H9 (cell line): ENCODE measurements at regions not wholly inside any gene's neighbourhood (a gene's known extent, or its start where the extent isn't known, plus 50 kb on each side); places are given as distances from the start of the nearest gene placed in this dataset.

Experiments
- DNase-seq: peaks from one replicate; pipeline ENCODE4 v3.0.0-alpha.2; 2017
- H2AFZ ChIP-seq: one replicate; pipeline ENCODE4 v1.6.1; 2013; ENCODE audit warnings: mild to moderate bottlenecking, low read length, control low read depth, moderate library complexity
- H2AK5ac ChIP-seq: 2 replicates; pipeline ENCODE4 v1.6.1; 2013; ENCODE audit warnings: low read length, control low read depth, mixed read lengths; ENCODE audit not compliant: insufficient read length
- H2BK120ac ChIP-seq: one replicate; pipeline ENCODE4 v1.6.1; 2013; ENCODE audit warnings: low read depth, mild to moderate bottlenecking, low read length, control low read depth, inconsistent platforms; ENCODE audit not compliant: poor library complexity, severe bottlenecking
- H2BK12ac ChIP-seq: 2 replicates; pipeline ENCODE4 v1.6.1; 2013; ENCODE audit warnings: low read length, control low read depth, mixed read lengths, low read depth; ENCODE audit not compliant: insufficient read length
- H2BK15ac ChIP-seq: 2 replicates; pipeline ENCODE4 v1.6.1; 2013; ENCODE audit warnings: low read depth, low read length, control low read depth
- H2BK20ac ChIP-seq: one replicate; pipeline ENCODE4 v1.6.1; 2013; ENCODE audit warnings: low read depth, mild to moderate bottlenecking, low read length, control low read depth, inconsistent platforms; ENCODE audit not compliant: poor library complexity, severe bottlenecking
- H2BK5ac ChIP-seq: 2 replicates; pipeline ENCODE4 v1.6.1; 2013; ENCODE audit warnings: low read length, control low read depth, mixed read lengths; ENCODE audit not compliant: insufficient read length
- H3K14ac ChIP-seq: 2 replicates; pipeline ENCODE4 v1.6.1; 2013; ENCODE audit warnings: low read length, control low read depth; ENCODE audit not compliant: insufficient read depth
- H3K18ac ChIP-seq: 2 replicates; pipeline ENCODE4 v1.6.1; 2013; ENCODE audit warnings: low read depth, mild to moderate bottlenecking, mixed read lengths, low read length, control low read depth; ENCODE audit not compliant: insufficient read length
- H3K23ac ChIP-seq: 2 replicates; pipeline ENCODE4 v1.6.1; 2013; ENCODE audit warnings: low read length, control low read depth, mixed read lengths, low read depth; ENCODE audit not compliant: insufficient read length
- H3K23me2 ChIP-seq: 2 replicates; pipeline ENCODE4 v1.6.1; 2013; ENCODE audit warnings: low read depth, mild to moderate bottlenecking, mixed read lengths, low read length, control low read depth; ENCODE audit not compliant: insufficient read length, poor library complexity, severe bottlenecking
- H3K27ac ChIP-seq: 2 replicates; pipeline ENCODE4 v1.5.1; 2013; ENCODE audit warnings: low read length, control low read depth, mixed read lengths, low read depth; ENCODE audit not compliant: insufficient read length
- H3K27me3 ChIP-seq: 2 replicates; pipeline ENCODE4 v1.6.1; 2013; ENCODE audit warnings: low read length, control low read depth, inconsistent platforms; ENCODE audit not compliant: insufficient read depth
- H3K4ac ChIP-seq: 2 replicates; pipeline ENCODE4 v1.6.1; 2013; ENCODE audit warnings: low read depth, mild to moderate bottlenecking, control low read depth, inconsistent platforms, low read length, moderate library complexity
- H3K4me1 ChIP-seq: 2 replicates; pipeline ENCODE4 v1.6.1; 2013; ENCODE audit warnings: low read length, control low read depth, inconsistent platforms; ENCODE audit not compliant: insufficient read depth
- H3K4me2 ChIP-seq: 2 replicates; pipeline ENCODE4 v1.6.1; 2013; ENCODE audit warnings: low read length, control low read depth, mixed read lengths; ENCODE audit not compliant: insufficient read length, insufficient read depth
- H3K56ac ChIP-seq: 2 replicates; pipeline ENCODE4 v1.6.1; 2013; ENCODE audit warnings: low read depth, mild to moderate bottlenecking, mixed read lengths, low read length, control low read depth; ENCODE audit not compliant: insufficient read length
- H3K79me1 ChIP-seq: 2 replicates; pipeline ENCODE4 v1.6.1; 2013; ENCODE audit warnings: low read depth, mild to moderate bottlenecking, moderate library complexity, low read length, control low read depth, inconsistent platforms; ENCODE audit not compliant: insufficient read depth, poor library complexity, severe bottlenecking
- H3K79me2 ChIP-seq: 2 replicates; pipeline ENCODE4 v1.6.1; 2013; ENCODE audit warnings: low read length, control low read depth, inconsistent platforms; ENCODE audit not compliant: insufficient read depth
- H3K9ac ChIP-seq: 2 replicates; pipeline ENCODE4 v1.6.1; 2013; ENCODE audit warnings: low read length, control low read depth, mixed read lengths; ENCODE audit not compliant: insufficient read length; ENCODE audit errors: extremely low read depth
- H3K9me3 ChIP-seq: one replicate; pipeline ENCODE4 v1.6.1; 2013; ENCODE audit warnings: low read depth, low read length, inconsistent platforms; ENCODE audit not compliant: control insufficient read depth
- H3T11ph ChIP-seq: one replicate; pipeline ENCODE4 v1.6.1; 2013; ENCODE audit warnings: mild to moderate bottlenecking, low read length, control low read depth, inconsistent platforms
- H4K20me1 ChIP-seq: one replicate; pipeline ENCODE4 v1.6.1; 2013; ENCODE audit not compliant: control insufficient read depth, insufficient read length, insufficient read depth
- H4K5ac ChIP-seq: 2 replicates; pipeline ENCODE4 v1.6.1; 2013; ENCODE audit warnings: low read depth, mild to moderate bottlenecking, mixed read lengths, low read length, control low read depth; ENCODE audit not compliant: insufficient read length
- H4K8ac ChIP-seq: replicated peaks from 2 replicates; pipeline ENCODE4 v1.6.1; 2013; ENCODE audit warnings: low read length, control low read depth, mixed read lengths, low read depth; ENCODE audit not compliant: insufficient read length
- H4K91ac ChIP-seq: 2 replicates; pipeline ENCODE4 v1.6.1; 2013; ENCODE audit warnings: low read depth, mild to moderate bottlenecking, moderate library complexity, mixed read lengths, low read length, control low read depth; ENCODE audit not compliant: insufficient read length
- H3K27ac Mint-ChIP-seq, 3 experiments: 2 replicates in 2 of 3; 3 replicates in 1 of 3; pipeline ENCODE4 v1.8.0; 2020 to 2021; ENCODE audit warnings: mixed read lengths in 3 of 3, mild to moderate bottlenecking in 1 of 3, moderate library complexity in 1 of 3
- H3K27me3 Mint-ChIP-seq: 2 replicates; pipeline ENCODE4 v1.8.0; 2021; ENCODE audit warnings: low read depth, mild to moderate bottlenecking, moderate library complexity, mixed read lengths
- H3K36me3 Mint-ChIP-seq, 3 experiments: 2 replicates in 2 of 3; 3 replicates in 1 of 3; pipeline ENCODE4 v1.8.0; 2020 to 2021; ENCODE audit warnings: low read depth in 3 of 3, mixed read lengths in 3 of 3; ENCODE audit not compliant: insufficient read depth in 1 of 3
- H3K4me1 Mint-ChIP-seq, 2 experiments: 2 replicates each; pipeline ENCODE4 v1.8.0; 2020; ENCODE audit warnings: mixed read lengths in 2 of 2
- H3K4me3 Mint-ChIP-seq, 2 experiments: 2 replicates in 1 of 2; 3 replicates in 1 of 2; pipeline ENCODE4 v1.8.0; 2020 to 2021; ENCODE audit warnings: mild to moderate bottlenecking in 2 of 2, mixed read lengths in 2 of 2, moderate library complexity in 1 of 2
- H3K9me3 Mint-ChIP-seq, 2 experiments: 2 replicates in 1 of 2; 3 replicates in 1 of 2; pipeline ENCODE4 v1.8.0; 2020; ENCODE audit warnings: mild to moderate bottlenecking in 2 of 2, mixed read lengths in 2 of 2, moderate library complexity in 1 of 2
- CTCF ChIP-seq: fragments of 200-600 bp; sonication (generic); conservative IDR thresholded peaks from 3 replicates; pipeline ENCODE4 v1.8.0; 2021; ENCODE audit warnings: antibody characterized with exemption, mild to moderate bottlenecking
- WGBS: extraction: QIAGEN DNeasy Blood & Tissue Kit; methylation state at CpG from one replicate; pipeline ENCODE4 v1.1.7; 2013; ENCODE audit warnings: missing lambda C conversion rate, low lambda C conversion rate, mixed read lengths; ENCODE audit not compliant: insufficient read length; ENCODE audit errors: extremely low coverage; 5-methylcytosine and 5-hydroxymethylcytosine counted together

GRCh38 chr5:57979671-57980070 lies 480.2 kb downstream of the PLK2 start:
- Mint-ChIP-seq H3K9me3 (no peaks in the 10 kb centered on the region), H3K4me3 (no peak overlapping the region), H3K4me1 (peaks cover 0 to 3% of the 10 kb centered on the region in 2 experiments; a peak in 2 of 4 replicates), H3K27me3 (no peaks in the 10 kb centered on the region), H3K27ac (no peak overlapping the region), H3K36me3 (no peaks in the 10 kb centered on the region; a peak in 1 of 7 replicates)
- DNase-seq = no peak
- Histone ChIP-seq H4K91ac (no peak overlapping the region), H4K20me1 (no peaks in the 10 kb centered on the region), H3K4me1 (no peaks in the 10 kb centered on the region), H2BK12ac (no peak overlapping the region), H3K14ac (no peak overlapping the region), H3K9me3 (no peaks in the 10 kb centered on the region), H4K8ac (no peak overlapping the region), H3K27me3 (no peaks in the 10 kb centered on the region), H3K27ac (no peak overlapping the region), H2BK5ac (no peak overlapping the region), H2BK20ac (no peak overlapping the region), H3K23me2 (no peaks in the 10 kb centered on the region), H2BK15ac (no peak overlapping the region), H3K18ac (no peak overlapping the region), H2BK120ac (no peak overlapping the region), H2AK5ac (no peak overlapping the region), H3K56ac (no peak overlapping the region), H3K23ac (no peak overlapping the region), H4K5ac (no peak overlapping the region), H3T11ph (no peak overlapping the region), H3K79me1 (no peaks in the 10 kb centered on the region), H3K9ac (no peak overlapping the region), H2AFZ (no peak overlapping the region), H3K79me2 (no peaks in the 10 kb centered on the region), H3K4me2 (no peak overlapping the region), H3K4ac (no peak overlapping the region)
- TF ChIP-seq CTCF = no peak
- no CpG with 5 or more reads among the region's 3 CpGs for WGBS
